K562 (cell line): ENCODE measurements at regions not wholly inside any gene's neighbourhood (a gene's known extent, or its start where the extent isn't known, plus 50 kb on each side); places are given as distances from the start of the nearest gene placed in this dataset.

Experiments
- ATF1 ChIP-seq, 2 experiments: fragments of 450-650 bp in 1 of 2; IDR thresholded peaks; 2 replicates each; pipeline ENCODE4 v1.6.1; 2016; ENCODE audit warnings: missing compliant biosample characterization in 1 of 2, missing genetic modification characterization in 1 of 2
- BHLHE40 ChIP-seq: IDR thresholded peaks from 2 replicates; pipeline ENCODE4 v1.6.1; 2011; ENCODE audit warnings: low read length, improper control_type of control experiment
- DPF2 ChIP-seq: fragments of 450-650 bp; IDR thresholded peaks from 2 replicates; pipeline ENCODE4 v1.6.1; 2016
- E2F3 ChIP-seq: fragments of 250-450 bp; sonication (Bioruptor Pico); IDR thresholded peaks from 2 replicates; pipeline ENCODE4 v1.4.0; 2020; ENCODE audit warnings: mild to moderate bottlenecking
- ESRRA ChIP-seq: fragments of 450-650 bp; IDR thresholded peaks from 2 replicates; pipeline ENCODE4 v1.6.1; 2014; ENCODE audit warnings: low read depth, mild to moderate bottlenecking, moderate library complexity, borderline replicate concordance
- ESRRB ChIP-seq: fragments of 250-450 bp; sonication (Bioruptor Pico); IDR thresholded peaks from 2 replicates; pipeline ENCODE4 v1.5.0; 2020; ENCODE audit warnings: mild to moderate bottlenecking, moderate library complexity, borderline replicate concordance
- FOXK2 ChIP-seq, 2 experiments: fragments of 450-650 bp; IDR thresholded peaks in 1 of 2; conservative IDR thresholded peaks in 1 of 2; 2 replicates each; pipeline ENCODE4 v1.6.1; 2016; ENCODE audit warnings: low read depth in 2 of 2, mild to moderate bottlenecking in 1 of 2
- MEIS2 ChIP-seq: fragments of 450-650 bp; IDR thresholded peaks from 2 replicates; pipeline ENCODE4 v1.6.1; 2014; ENCODE audit warnings: mild to moderate bottlenecking; ENCODE audit not compliant: partially characterized antibody
- MYC ChIP-seq, 2 experiments: fragments of 250-450 bp in 1 of 2; sonication (Bioruptor Pico) in 1 of 2; IDR thresholded peaks; 2 replicates each; pipeline versions ENCODE4 v1.5.1 to v1.6.1; 2012 to 2021; ENCODE audit warnings: low read depth in 2 of 2, borderline replicate concordance in 1 of 2, improper control_type of control experiment in 1 of 2, low read length in 1 of 2, mild to moderate bottlenecking in 1 of 2, moderate library complexity in 1 of 2
- RCOR1 ChIP-seq, 2 experiments: IDR thresholded peaks; 2 replicates each; pipeline ENCODE4 v1.6.1; 2012; ENCODE audit warnings: low read depth in 2 of 2, low read length in 2 of 2, borderline replicate concordance in 1 of 2, improper control_type of control experiment in 1 of 2
- SIN3A ChIP-seq, 2 experiments: fragments of 150-350 bp in 1 of 2; IDR thresholded peaks; 2 replicates each; pipeline ENCODE4 v1.6.1; 2011 to 2016; ENCODE audit warnings: borderline replicate concordance in 2 of 2, low read depth in 2 of 2, low read length in 2 of 2, mild to moderate bottlenecking in 2 of 2, moderate library complexity in 2 of 2; ENCODE audit not compliant: control insufficient read depth in 1 of 2
- TAL1 ChIP-seq: fragments of 450-650 bp; IDR thresholded peaks from 2 replicates; pipeline ENCODE4 v1.6.1; 2016; ENCODE audit warnings: mild to moderate bottlenecking
- ZNF12 ChIP-seq: sonication (generic); formaldehyde crosslinking; IDR thresholded peaks from 2 replicates; pipeline ENCODE4 v1.4.0; 2020; ENCODE audit warnings: mild to moderate bottlenecking, missing genetic modification reagents
- TF ChIP-seq, protein P1 (sequence below): fragments of 450-650 bp; IDR thresholded peaks from 2 replicates; pipeline ENCODE4 v1.6.1; 2016; ENCODE audit warnings: mild to moderate bottlenecking, moderate library complexity
- TF ChIP-seq, protein P2 (sequence below): fragments of 250-450 bp; sonication (Bioruptor Pico); IDR thresholded peaks from 2 replicates; pipeline ENCODE4 v1.9.0; 2021; ENCODE audit warnings: mild to moderate bottlenecking, inconsistent platforms

DNA sequence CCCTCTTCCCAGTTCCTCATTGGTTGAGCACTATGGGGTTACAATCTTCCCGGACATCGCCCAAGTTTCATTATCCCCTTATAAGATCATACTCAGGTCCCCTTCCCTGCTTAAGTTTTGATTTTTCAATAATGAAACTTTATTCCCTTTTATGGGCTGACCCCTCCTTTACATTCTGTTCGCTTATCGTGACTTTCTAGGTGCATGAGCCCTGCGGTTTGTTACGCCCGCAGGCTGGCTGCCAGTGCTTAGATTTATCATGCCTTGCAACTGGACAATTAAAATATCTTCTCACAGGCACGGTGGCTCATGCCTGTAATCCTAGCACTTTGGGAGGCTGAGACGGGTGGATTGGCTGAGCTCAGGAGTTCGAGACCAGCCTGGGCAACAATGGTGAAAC is 127.9 kb upstream of the FER start (continued):
- TF ChIP-seq FOXK2 (conservative IDR thresholded peaks at IDR 0.05 in 1 of 2, IDR thresholded peaks at IDR 0.05 in 1 of 2; ENCODE audit: low read depth in 2 of 2) (no peak), DPF2 (no peak), TAL1 (peak; percentile 52), MYC (IDR thresholded peaks at IDR 0.05; ENCODE audit: low read depth, low read length) (no peak), MYC (CRISPR knock-in tag; IDR thresholded peaks at IDR 0.05; ENCODE audit: borderline replicate concordance, low read depth) (no peak), RCOR1 (IDR thresholded peaks at IDR 0.05; ENCODE audit: borderline replicate concordance in 1 of 2, low read depth in 2 of 2, low read length in 2 of 2) (peak in 1 of 2 experiments; percentile 76; a peak in 2 of 4 replicates), ATF1 (CRISPR knock-in tag; IDR thresholded peaks at IDR 0.05) (no peak), ATF1 (tag; IDR thresholded peaks at IDR 0.05) (0 out of 2 replicates have a peak, but pooled peaks have one; percentile 23), SIN3A (IDR thresholded peaks at IDR 0.05; ENCODE audit: borderline replicate concordance in 2 of 2, control insufficient read depth in 1 of 2, low read depth in 2 of 2, low read length in 2 of 2) (no peak), E2F3 (no peak), ESRRB (CRISPR knock-in tag) (no peak), MEIS2 (peak; percentile 39), BHLHE40 (peak; percentile 63; the same call in 1 of the 2 replicates), ESRRA (peak; percentile 32; the same call in 1 of the 2 replicates), ZNF12 (CRISPR knock-in tag) (no peak)
- TF ChIP-seq, protein P1, sequence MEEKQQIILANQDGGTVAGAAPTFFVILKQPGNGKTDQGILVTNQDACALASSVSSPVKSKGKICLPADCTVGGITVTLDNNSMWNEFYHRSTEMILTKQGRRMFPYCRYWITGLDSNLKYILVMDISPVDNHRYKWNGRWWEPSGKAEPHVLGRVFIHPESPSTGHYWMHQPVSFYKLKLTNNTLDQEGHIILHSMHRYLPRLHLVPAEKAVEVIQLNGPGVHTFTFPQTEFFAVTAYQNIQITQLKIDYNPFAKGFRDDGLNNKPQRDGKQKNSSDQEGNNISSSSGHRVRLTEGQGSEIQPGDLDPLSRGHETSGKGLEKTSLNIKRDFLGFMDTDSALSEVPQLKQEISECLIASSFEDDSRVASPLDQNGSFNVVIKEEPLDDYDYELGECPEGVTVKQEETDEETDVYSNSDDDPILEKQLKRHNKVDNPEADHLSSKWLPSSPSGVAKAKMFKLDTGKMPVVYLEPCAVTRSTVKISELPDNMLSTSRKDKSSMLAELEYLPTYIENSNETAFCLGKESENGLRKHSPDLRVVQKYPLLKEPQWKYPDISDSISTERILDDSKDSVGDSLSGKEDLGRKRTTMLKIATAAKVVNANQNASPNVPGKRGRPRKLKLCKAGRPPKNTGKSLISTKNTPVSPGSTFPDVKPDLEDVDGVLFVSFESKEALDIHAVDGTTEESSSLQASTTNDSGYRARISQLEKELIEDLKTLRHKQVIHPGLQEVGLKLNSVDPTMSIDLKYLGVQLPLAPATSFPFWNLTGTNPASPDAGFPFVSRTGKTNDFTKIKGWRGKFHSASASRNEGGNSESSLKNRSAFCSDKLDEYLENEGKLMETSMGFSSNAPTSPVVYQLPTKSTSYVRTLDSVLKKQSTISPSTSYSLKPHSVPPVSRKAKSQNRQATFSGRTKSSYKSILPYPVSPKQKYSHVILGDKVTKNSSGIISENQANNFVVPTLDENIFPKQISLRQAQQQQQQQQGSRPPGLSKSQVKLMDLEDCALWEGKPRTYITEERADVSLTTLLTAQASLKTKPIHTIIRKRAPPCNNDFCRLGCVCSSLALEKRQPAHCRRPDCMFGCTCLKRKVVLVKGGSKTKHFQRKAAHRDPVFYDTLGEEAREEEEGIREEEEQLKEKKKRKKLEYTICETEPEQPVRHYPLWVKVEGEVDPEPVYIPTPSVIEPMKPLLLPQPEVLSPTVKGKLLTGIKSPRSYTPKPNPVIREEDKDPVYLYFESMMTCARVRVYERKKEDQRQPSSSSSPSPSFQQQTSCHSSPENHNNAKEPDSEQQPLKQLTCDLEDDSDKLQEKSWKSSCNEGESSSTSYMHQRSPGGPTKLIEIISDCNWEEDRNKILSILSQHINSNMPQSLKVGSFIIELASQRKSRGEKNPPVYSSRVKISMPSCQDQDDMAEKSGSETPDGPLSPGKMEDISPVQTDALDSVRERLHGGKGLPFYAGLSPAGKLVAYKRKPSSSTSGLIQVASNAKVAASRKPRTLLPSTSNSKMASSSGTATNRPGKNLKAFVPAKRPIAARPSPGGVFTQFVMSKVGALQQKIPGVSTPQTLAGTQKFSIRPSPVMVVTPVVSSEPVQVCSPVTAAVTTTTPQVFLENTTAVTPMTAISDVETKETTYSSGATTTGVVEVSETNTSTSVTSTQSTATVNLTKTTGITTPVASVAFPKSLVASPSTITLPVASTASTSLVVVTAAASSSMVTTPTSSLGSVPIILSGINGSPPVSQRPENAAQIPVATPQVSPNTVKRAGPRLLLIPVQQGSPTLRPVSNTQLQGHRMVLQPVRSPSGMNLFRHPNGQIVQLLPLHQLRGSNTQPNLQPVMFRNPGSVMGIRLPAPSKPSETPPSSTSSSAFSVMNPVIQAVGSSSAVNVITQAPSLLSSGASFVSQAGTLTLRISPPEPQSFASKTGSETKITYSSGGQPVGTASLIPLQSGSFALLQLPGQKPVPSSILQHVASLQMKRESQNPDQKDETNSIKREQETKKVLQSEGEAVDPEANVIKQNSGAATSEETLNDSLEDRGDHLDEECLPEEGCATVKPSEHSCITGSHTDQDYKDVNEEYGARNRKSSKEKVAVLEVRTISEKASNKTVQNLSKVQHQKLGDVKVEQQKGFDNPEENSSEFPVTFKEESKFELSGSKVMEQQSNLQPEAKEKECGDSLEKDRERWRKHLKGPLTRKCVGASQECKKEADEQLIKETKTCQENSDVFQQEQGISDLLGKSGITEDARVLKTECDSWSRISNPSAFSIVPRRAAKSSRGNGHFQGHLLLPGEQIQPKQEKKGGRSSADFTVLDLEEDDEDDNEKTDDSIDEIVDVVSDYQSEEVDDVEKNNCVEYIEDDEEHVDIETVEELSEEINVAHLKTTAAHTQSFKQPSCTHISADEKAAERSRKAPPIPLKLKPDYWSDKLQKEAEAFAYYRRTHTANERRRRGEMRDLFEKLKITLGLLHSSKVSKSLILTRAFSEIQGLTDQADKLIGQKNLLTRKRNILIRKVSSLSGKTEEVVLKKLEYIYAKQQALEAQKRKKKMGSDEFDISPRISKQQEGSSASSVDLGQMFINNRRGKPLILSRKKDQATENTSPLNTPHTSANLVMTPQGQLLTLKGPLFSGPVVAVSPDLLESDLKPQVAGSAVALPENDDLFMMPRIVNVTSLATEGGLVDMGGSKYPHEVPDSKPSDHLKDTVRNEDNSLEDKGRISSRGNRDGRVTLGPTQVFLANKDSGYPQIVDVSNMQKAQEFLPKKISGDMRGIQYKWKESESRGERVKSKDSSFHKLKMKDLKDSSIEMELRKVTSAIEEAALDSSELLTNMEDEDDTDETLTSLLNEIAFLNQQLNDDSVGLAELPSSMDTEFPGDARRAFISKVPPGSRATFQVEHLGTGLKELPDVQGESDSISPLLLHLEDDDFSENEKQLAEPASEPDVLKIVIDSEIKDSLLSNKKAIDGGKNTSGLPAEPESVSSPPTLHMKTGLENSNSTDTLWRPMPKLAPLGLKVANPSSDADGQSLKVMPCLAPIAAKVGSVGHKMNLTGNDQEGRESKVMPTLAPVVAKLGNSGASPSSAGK: no peak
- TF ChIP-seq, protein P2, sequence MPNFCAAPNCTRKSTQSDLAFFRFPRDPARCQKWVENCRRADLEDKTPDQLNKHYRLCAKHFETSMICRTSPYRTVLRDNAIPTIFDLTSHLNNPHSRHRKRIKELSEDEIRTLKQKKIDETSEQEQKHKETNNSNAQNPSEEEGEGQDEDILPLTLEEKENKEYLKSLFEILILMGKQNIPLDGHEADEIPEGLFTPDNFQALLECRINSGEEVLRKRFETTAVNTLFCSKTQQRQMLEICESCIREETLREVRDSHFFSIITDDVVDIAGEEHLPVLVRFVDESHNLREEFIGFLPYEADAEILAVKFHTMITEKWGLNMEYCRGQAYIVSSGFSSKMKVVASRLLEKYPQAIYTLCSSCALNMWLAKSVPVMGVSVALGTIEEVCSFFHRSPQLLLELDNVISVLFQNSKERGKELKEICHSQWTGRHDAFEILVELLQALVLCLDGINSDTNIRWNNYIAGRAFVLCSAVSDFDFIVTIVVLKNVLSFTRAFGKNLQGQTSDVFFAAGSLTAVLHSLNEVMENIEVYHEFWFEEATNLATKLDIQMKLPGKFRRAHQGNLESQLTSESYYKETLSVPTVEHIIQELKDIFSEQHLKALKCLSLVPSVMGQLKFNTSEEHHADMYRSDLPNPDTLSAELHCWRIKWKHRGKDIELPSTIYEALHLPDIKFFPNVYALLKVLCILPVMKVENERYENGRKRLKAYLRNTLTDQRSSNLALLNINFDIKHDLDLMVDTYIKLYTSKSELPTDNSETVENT: no peak
